ENCODE measurements at regions not wholly inside any gene's neighbourhood (a gene's known extent, or its start where the extent isn't known, plus 50 kb on each side); places are given as distances from the start of the nearest gene placed in this dataset.

GRCh38 chr11:134739136-134739535 lies 327.1 kb upstream of the B3GAT1 start:
- no peak for TF ChIP-seq CTCF (IDR thresholded peaks at IDR 0.05; ENCODE audit: low read length)
- TF ChIP-seq EZH2 (IDR thresholded peaks at IDR 0.05; ENCODE audit: borderline replicate concordance, low read length), result no peak

All from OCI-LY1 (cell line).